PFSK-1 (cell line): ENCODE measurements at regions not wholly inside any gene's neighbourhood (a gene's known extent, or its start where the extent isn't known, plus 50 kb on each side); places are given as distances from the start of the nearest gene placed in this dataset.

Source experiments
- POLR2AphosphoS5 ChIP-seq: IDR thresholded peaks from 2 replicates; pipeline ENCODE4 v1.6.1; 2012; ENCODE audit warnings: low read depth, mild to moderate bottlenecking, control low read depth, low read length, moderate library complexity
- SIN3A ChIP-seq: IDR thresholded peaks from 2 replicates; pipeline ENCODE4 v1.6.1; 2012; ENCODE audit warnings: mild to moderate bottlenecking, low read length, moderate library complexity, borderline replicate concordance; ENCODE audit not compliant: insufficient read depth
- TF ChIP-seq, protein P1 (sequence below), 2 experiments: IDR thresholded peaks; 2 replicates each; pipeline versions ENCODE4 v1.6.1 to v1.8.0; 2011 to 2012; ENCODE audit warnings: low read depth in 2 of 2, low read length in 2 of 2, control low read depth in 1 of 2, inconsistent platforms in 1 of 2, mild to moderate bottlenecking in 1 of 2, moderate library complexity in 1 of 2; ENCODE audit not compliant: insufficient read depth in 1 of 2

DNA sequence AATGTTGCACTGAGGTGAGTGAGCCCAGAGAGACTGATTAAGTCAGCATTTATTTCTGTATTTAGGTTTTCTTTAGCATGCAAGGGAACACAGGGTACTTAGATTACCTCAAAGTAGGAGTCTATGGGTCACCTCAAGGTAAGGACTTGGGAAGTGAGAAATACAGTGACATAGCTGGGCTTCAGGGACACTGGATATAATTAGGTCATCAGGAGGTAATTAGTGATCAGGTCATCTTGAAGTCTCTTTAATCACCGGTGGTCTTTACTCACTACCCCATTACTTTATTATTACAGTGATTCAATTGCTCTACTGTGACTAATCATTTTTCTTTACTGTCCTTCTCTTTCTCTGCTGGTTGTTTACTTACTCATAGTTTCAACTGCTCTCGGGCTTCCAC, 59.9 kb upstream of the KCNK1 start:
- TF ChIP-seq POLR2AphosphoS5 (no peak), SIN3A (no peak)
- TF ChIP-seq, protein P1, sequence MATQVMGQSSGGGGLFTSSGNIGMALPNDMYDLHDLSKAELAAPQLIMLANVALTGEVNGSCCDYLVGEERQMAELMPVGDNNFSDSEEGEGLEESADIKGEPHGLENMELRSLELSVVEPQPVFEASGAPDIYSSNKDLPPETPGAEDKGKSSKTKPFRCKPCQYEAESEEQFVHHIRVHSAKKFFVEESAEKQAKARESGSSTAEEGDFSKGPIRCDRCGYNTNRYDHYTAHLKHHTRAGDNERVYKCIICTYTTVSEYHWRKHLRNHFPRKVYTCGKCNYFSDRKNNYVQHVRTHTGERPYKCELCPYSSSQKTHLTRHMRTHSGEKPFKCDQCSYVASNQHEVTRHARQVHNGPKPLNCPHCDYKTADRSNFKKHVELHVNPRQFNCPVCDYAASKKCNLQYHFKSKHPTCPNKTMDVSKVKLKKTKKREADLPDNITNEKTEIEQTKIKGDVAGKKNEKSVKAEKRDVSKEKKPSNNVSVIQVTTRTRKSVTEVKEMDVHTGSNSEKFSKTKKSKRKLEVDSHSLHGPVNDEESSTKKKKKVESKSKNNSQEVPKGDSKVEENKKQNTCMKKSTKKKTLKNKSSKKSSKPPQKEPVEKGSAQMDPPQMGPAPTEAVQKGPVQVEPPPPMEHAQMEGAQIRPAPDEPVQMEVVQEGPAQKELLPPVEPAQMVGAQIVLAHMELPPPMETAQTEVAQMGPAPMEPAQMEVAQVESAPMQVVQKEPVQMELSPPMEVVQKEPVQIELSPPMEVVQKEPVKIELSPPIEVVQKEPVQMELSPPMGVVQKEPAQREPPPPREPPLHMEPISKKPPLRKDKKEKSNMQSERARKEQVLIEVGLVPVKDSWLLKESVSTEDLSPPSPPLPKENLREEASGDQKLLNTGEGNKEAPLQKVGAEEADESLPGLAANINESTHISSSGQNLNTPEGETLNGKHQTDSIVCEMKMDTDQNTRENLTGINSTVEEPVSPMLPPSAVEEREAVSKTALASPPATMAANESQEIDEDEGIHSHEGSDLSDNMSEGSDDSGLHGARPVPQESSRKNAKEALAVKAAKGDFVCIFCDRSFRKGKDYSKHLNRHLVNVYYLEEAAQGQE (IDR thresholded peaks at IDR 0.05; ENCODE audit: insufficient read depth in 1 of 2, low read depth in 2 of 2, low read length in 2 of 2) = no peak
